ENCODE measurements at regions not wholly inside any gene's neighbourhood (a gene's known extent, or its start where the extent isn't known, plus 50 kb on each side); places are given as distances from the start of the nearest gene placed in this dataset.
"Not testable (repeated sequence)": the region's sequence is repeated elsewhere in the genome, so short reads cannot be mapped to it uniquely, and the experiment has no call there.

DNA sequence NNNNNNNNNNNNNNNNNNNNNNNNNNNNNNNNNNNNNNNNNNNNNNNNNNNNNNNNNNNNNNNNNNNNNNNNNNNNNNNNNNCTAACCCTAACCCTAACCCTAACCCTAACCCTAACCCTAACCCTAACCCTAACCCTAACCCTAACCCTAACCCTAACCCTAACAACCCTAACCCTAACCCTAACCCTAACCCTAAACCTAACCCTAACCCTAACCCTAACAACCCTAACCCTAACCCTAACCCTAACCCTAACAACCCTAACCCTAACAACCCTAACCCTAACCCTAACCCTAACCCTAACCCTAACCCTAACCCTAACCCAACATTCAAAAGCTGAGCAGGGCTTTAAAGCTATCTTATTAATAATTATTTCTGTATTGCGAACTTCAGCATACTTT, 182.5 kb upstream of the FAM20C start:
- DNase-seq, result not testable (repeated sequence)

DNA sequence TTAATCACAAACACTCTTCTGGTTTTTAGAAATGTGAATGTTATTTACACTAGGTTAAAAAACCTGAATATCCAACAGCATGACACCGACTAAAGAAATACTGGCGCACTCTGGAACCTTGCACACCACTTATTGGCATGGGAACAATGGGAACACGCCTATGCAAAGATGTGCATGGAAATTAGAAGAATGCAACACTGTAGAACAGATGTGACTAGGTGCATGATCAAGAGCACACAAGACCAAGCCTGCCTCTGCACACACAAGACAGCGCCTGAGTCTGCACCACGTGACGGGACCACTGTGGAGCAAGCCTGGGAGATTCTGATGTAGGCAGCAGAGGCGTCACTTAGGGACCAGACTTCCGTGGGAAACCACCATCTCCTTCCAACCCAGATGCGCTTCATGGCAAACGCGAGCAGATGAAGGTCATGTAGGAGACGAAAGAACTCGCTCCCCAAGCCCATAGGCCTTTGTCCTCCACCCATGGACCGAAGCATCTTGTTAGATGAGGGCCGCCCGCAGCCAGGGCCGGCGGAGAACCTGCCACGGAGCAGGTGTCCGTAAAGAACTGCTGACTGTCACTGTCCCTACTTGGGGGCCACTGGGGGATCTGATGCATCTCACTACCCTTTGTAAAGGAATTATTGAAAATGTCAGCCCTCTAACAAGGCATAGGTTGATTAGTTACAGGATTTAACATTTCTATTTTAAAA, 159.6 kb upstream of the FAM20C start:
- not testable (repeated sequence) for DNase-seq

GRCh38 chr7:35121-35541, 157.2 kb upstream of the FAM20C start:
- not testable (repeated sequence) for DNase-seq

DNA sequence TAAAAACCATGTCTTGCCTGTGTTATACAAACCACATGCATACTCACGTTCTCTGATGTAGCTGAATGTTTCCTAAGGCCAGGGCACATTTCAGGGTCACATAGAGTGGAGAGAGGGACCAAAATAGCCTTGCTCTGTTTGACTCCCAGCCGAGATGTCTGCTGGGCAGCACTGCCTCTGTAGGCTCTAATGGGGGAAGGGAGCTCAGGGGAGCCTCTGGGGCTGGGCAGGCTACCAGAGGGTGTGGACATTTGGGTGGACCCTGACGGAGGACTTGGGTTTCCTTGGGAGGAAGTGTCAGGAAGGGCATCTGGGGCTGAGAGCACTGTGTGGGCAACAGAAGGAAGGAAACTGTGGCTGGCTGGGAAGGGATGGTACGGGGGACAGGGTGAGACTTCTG, 155.8 kb upstream of the FAM20C start:
- not testable (repeated sequence) for DNase-seq

DNA sequence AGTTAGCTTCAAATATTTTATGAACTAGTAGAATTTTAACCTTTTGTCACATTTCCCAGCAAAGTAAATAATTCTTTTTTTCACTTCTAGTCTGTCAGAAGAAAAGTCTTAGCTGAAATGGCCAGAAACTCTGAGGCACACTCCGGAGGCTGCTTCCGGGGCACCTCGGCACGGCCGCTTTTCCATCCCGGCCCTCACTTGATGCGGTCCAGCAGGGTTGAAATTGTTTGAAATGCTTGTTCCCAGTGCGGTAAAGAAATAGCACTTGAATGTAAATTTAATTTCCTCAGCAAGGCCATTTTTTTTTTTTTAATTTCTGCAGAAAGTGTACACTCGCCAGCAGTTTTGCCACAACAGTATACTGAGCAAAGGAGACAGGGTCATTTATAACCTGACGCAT, 154.7 kb upstream of the FAM20C start:
- DNase-seq, result not testable (repeated sequence)

GRCh38 chr7:38444-38843, 153.9 kb upstream of the FAM20C start:
- not testable (repeated sequence) for DNase-seq

- not testable (repeated sequence) for DNase-seq
Measured at GRCh38 chr7:39984-40740, 152.2 kb upstream of the FAM20C start.

- no peak for DNase-seq
Measured at GRCh38 chr7:40799-41750, 151.3 kb upstream of the FAM20C start.

DNA sequence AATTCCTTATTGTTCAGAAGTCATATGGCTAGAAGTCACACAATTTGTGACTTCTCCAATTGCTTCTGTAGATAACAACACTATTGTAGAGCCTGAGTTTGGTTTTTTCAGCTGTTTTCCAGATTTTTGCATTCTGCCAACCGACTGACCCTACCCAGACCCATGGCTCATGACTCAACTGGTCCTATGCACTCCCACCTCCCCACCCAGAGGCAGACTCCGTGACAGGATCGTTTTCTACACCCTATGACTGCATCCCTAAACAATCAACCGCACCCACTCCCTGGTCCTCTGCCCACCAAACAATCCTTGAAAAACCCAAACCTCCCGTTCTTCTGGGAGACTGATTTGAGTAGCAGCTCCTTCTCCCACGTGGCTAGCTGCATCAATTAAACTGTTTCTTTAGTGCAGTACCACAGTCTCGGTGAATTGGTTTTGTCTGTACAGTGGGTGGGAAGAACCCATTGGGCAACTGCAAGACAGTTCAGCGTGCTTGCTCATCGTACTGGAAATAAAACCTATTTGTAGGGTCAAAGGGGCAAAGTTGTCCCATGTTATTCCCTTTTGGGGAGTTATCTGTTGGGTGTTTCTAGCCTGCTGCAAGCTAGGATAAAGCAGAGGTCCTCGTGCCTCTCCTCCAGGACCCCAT, 150.3 kb upstream of the FAM20C start:
- no peak for DNase-seq

DNA sequence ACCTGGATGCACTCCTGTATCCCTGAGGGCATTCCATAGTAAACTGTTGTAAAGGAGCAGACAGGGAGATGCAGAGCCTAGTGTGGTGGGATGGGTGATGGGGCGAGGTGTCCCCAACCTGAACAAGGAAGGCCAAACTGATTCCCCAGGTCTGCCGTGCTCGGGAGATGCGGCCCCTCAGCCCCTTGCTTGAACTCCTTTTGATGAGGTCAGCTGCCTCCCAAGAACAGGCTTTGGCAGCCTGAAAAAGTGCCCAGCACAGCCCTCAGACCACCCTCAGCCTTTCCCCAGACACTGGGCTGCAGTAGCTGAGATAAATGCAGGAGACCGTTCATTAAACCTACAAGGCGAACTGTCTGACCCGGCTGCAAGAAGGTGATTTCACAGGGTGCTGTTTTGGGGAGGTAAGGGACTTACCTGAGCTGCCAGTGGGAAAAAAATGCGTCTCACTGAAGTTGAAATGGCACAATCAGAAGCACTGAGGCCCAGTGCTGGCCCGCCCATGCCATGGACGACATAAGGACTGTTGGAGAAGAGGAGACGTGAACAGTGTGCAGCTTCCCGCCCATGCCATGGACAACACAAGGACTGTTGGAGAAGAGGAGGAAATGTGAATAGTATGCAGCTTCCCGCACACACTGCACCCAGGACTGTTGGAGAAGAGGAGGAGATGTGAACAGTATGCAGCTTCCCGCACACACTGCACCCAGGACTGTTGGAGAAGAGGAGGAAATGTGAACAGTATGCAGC, 148.4 kb upstream of the FAM20C start:
- DNase-seq, result no peak

- DNase-seq, result no peak
Measured at GRCh38 chr7:44541-44896, 147.9 kb upstream of the FAM20C start.

- DNase-seq, result no peak
Measured at GRCh38 chr7:45106-46090, 147.0 kb upstream of the FAM20C start.

DNA sequence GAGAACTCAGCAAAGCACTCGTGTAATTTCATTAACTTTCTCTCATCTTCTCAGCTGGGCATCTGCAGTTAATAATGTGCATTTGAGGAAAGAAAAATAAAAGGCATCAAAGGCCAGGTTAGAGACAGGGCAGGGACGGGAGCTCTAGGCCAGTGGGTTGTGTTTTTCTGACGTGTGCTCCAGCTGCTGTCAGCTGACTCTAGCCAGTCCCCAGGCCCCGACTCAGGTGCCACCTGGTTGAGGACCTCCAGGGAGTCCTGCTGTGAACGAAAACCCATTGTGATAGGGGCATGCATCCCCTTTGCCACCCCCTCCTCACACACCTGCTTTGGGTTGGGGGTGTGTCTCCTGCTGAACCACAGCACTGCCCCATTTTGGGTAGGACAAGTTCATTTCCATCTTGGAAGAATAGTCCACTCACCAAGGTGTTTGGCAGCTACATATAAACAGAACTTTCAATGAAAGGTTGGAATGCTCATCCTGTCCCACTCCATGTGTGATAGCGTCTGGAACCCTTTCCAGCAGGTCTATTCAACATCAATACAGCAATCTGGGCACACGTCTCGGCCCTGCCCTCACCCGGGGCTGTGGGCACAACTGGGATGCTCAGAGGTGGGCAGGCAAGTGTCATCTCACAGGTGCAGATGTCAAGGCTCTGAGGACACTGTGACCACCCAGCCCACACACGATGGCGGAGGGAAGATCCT, 146.1 kb upstream of the FAM20C start:
- no peak for DNase-seq

- DNase-seq, result no peak
Measured at GRCh38 chr7:46830-47140, 145.6 kb upstream of the FAM20C start.

- DNase-seq, result no peak
Measured at GRCh38 chr7:51456-52068, 140.8 kb upstream of the FAM20C start.

- DNase-seq, result no peak
Measured at GRCh38 chr7:52100-52499, 140.3 kb upstream of the FAM20C start.

- no peak for DNase-seq
Measured at GRCh38 chr7:53531-53930, 138.8 kb upstream of the FAM20C start.

DNA sequence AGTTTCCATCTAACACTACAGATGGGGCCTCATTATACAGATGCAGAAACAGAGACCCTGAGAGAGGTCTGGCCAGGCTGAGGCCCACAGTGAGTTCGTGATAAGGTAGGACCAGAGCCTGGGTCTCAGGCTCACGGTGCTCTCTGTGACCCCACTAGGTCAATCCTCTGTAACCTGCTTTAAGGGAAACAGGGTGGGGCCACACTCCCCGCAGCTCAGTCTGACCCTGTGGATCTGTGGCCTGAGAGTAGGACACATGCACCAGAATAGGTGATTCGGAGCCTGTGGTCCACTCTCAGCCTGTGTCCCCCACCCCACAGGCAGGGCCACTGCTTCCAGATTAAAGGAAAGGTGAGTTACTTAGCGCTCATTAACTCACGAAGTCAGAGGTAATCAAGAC, 137.8 kb upstream of the FAM20C start:
- no peak for DNase-seq

GRCh38 chr7:55690-56248, 136.6 kb upstream of the FAM20C start:
- DNase-seq, result no peak

Measured in HCEC 1CT (cell line).